ENCODE measurements at regions not wholly inside any gene's neighbourhood (a gene's known extent, or its start where the extent isn't known, plus 50 kb on each side); places are given as distances from the start of the nearest gene placed in this dataset.

- TF ChIP-seq, protein P1, sequence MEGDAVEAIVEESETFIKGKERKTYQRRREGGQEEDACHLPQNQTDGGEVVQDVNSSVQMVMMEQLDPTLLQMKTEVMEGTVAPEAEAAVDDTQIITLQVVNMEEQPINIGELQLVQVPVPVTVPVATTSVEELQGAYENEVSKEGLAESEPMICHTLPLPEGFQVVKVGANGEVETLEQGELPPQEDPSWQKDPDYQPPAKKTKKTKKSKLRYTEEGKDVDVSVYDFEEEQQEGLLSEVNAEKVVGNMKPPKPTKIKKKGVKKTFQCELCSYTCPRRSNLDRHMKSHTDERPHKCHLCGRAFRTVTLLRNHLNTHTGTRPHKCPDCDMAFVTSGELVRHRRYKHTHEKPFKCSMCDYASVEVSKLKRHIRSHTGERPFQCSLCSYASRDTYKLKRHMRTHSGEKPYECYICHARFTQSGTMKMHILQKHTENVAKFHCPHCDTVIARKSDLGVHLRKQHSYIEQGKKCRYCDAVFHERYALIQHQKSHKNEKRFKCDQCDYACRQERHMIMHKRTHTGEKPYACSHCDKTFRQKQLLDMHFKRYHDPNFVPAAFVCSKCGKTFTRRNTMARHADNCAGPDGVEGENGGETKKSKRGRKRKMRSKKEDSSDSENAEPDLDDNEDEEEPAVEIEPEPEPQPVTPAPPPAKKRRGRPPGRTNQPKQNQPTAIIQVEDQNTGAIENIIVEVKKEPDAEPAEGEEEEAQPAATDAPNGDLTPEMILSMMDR (conservative IDR thresholded peaks at IDR 0.05), result no peak
- TF ChIP-seq ZFX (IDR thresholded peaks at IDR 0.05), result no peak
Measured at GRCh38 chr7:68321076-68321639, 1277.1 kb upstream of the AUTS2 start.

GRCh38 chr7:68321776-68322496 lies 1276.3 kb upstream of the AUTS2 start:
- TF ChIP-seq ZFX (IDR thresholded peaks at IDR 0.05), result no peak
- TF ChIP-seq, protein P1 (conservative IDR thresholded peaks at IDR 0.05), result no peak
- H3K27ac ChIP-seq, result no peak overlapping the region

More at GRCh38 chr7:68321076-68321639, 1277.1 kb upstream of the AUTS2 start:
- H3K27ac ChIP-seq, result no peak overlapping the region

GRCh38 chr7:68324621-68325020 lies 1273.7 kb upstream of the AUTS2 start:
- TF ChIP-seq, protein P1 (conservative IDR thresholded peaks at IDR 0.05), result no peak
- TF ChIP-seq ZFX (IDR thresholded peaks at IDR 0.05), result no peak
- no peak overlapping the region for H3K27ac ChIP-seq

- TF ChIP-seq ZFX (IDR thresholded peaks at IDR 0.05), result no peak
- TF ChIP-seq, protein P1 (conservative IDR thresholded peaks at IDR 0.05), result no peak
- no peak overlapping the region for H3K27ac ChIP-seq
Measured at GRCh38 chr7:68334216-68334615, 1264.1 kb upstream of the AUTS2 start.

GRCh38 chr7:68334636-68335272 lies 1263.5 kb upstream of the AUTS2 start:
- no peak overlapping the region for H3K27ac ChIP-seq
- TF ChIP-seq ZFX (IDR thresholded peaks at IDR 0.05), result no peak

- H3K27ac ChIP-seq, result no peak overlapping the region
- no peak for TF ChIP-seq ZFX (IDR thresholded peaks at IDR 0.05)
- TF ChIP-seq, protein P1 (conservative IDR thresholded peaks at IDR 0.05), result no peak
Measured at GRCh38 chr7:68336594-68336993, 1261.7 kb upstream of the AUTS2 start.

GRCh38 chr7:68348401-68348800 lies 1249.9 kb upstream of the AUTS2 start:
- no peak overlapping the region for H3K27ac ChIP-seq
- TF ChIP-seq ZFX (IDR thresholded peaks at IDR 0.05), result no peak
- TF ChIP-seq, protein P1 (conservative IDR thresholded peaks at IDR 0.05), result no peak

Measured in C4-2B (cell line).